ENCODE measurements at regions not wholly inside any gene's neighbourhood (a gene's known extent, or its start where the extent isn't known, plus 50 kb on each side); places are given as distances from the start of the nearest gene placed in this dataset.

DNA sequence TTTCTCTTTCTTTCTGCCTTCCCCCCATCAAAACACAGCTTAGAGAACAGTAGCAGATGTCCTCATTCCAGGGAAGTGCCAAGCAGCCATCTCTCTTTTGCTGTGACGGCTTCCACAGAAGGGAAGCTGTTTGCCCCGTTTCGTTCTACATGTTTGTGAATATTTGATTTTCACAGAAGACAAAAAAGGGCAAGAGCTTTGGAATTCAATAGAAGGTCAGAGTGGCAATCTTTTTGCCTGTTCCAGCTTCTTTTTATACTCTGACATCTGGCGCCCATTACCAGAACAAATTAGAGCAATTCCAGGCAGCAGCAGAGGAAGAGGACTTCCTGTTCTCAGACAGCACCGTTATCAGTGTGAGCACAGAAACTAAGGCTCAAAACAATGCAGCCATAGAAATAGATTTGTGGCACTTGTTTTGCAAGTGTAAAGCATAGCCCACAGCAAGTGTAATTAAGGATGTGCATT is 79.0 kb upstream of the CDH19 start:
- no peak for TF ChIP-seq EZH2 (IDR thresholded peaks at IDR 0.05; ENCODE audit: borderline replicate concordance, low read length)
- TF ChIP-seq, protein P1, sequence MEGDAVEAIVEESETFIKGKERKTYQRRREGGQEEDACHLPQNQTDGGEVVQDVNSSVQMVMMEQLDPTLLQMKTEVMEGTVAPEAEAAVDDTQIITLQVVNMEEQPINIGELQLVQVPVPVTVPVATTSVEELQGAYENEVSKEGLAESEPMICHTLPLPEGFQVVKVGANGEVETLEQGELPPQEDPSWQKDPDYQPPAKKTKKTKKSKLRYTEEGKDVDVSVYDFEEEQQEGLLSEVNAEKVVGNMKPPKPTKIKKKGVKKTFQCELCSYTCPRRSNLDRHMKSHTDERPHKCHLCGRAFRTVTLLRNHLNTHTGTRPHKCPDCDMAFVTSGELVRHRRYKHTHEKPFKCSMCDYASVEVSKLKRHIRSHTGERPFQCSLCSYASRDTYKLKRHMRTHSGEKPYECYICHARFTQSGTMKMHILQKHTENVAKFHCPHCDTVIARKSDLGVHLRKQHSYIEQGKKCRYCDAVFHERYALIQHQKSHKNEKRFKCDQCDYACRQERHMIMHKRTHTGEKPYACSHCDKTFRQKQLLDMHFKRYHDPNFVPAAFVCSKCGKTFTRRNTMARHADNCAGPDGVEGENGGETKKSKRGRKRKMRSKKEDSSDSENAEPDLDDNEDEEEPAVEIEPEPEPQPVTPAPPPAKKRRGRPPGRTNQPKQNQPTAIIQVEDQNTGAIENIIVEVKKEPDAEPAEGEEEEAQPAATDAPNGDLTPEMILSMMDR (conservative IDR thresholded peaks at IDR 0.05 in 1 of 2, IDR thresholded peaks at IDR 0.05 in 1 of 2; ENCODE audit: extremely low read depth in 1 of 2, insufficient read depth in 1 of 2, low read depth in 1 of 2, low read length in 2 of 2) = no peak

All from mammary epithelial cell (primary cell).